ENCODE measurements at regions not wholly inside any gene's neighbourhood (a gene's known extent, or its start where the extent isn't known, plus 50 kb on each side); places are given as distances from the start of the nearest gene placed in this dataset.

DNA sequence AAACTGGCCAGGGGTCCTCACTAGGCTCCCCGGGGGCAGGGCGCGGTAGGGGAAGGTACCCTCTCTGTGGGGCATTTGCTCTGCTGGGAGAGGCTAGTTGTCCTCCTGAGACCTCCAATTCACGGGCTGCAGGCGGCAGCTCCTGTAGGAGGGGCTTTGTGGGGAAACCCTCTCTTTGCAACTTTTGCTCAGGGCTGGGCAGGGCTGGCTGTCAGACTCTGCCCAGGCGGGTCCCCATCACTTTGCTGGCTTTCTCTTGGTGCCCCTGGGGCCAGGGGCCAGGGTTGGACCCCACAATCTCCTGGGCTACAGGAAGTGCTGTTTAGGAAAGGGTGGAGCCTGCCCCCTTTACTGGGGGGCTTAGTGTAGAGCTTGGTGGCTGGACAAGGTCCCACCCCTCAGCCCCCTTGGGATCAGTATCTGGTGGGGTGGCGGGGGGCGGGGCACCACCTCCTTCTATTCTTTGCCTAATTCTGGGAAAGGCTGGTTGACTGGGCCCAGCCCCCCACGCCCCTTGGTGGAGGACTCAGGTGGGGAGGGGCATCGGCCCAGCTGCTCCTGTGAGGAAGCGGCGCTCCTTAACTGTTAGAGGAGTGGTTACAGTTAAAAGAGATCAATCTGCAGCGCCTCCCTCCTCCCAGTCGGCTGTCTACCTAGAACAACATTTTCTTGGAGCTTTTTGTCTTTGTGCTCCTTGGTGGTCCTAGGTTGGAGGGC, 918.7 kb downstream of the AACS start:
- FAIRE-seq (no peak), DNase-seq (ENCODE audit: insufficient read length, low spot score) (no peak)
- TF ChIP-seq, protein P1, sequence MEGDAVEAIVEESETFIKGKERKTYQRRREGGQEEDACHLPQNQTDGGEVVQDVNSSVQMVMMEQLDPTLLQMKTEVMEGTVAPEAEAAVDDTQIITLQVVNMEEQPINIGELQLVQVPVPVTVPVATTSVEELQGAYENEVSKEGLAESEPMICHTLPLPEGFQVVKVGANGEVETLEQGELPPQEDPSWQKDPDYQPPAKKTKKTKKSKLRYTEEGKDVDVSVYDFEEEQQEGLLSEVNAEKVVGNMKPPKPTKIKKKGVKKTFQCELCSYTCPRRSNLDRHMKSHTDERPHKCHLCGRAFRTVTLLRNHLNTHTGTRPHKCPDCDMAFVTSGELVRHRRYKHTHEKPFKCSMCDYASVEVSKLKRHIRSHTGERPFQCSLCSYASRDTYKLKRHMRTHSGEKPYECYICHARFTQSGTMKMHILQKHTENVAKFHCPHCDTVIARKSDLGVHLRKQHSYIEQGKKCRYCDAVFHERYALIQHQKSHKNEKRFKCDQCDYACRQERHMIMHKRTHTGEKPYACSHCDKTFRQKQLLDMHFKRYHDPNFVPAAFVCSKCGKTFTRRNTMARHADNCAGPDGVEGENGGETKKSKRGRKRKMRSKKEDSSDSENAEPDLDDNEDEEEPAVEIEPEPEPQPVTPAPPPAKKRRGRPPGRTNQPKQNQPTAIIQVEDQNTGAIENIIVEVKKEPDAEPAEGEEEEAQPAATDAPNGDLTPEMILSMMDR (IDR thresholded peaks at IDR 0.05; ENCODE audit: insufficient read depth, missing control alignments) = no peak

DNA sequence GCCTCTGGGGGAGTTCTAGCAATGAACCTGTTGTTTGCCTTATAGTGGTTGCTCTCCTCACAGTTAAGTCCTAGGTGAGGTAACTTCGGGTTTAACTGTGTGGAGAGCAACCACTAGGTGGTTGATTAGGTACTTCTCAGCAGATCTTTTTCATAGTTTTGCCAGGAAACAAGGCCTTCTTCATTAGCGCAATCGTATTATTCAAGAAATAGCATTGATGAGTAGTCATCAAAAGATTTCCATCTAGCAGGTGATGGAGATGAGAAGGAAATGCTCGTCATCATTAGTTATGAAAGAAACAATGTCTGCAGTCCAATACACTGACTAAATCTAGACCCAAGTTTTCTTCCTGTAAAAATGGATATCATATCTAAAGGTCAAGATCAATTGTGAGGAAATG, 923.3 kb downstream of the AACS start:
- no peak for DNase-seq (ENCODE audit: insufficient read length, low spot score)
- TF ChIP-seq, protein P1 (IDR thresholded peaks at IDR 0.05; ENCODE audit: insufficient read depth, missing control alignments) = no peak
- no peak for FAIRE-seq

DNA sequence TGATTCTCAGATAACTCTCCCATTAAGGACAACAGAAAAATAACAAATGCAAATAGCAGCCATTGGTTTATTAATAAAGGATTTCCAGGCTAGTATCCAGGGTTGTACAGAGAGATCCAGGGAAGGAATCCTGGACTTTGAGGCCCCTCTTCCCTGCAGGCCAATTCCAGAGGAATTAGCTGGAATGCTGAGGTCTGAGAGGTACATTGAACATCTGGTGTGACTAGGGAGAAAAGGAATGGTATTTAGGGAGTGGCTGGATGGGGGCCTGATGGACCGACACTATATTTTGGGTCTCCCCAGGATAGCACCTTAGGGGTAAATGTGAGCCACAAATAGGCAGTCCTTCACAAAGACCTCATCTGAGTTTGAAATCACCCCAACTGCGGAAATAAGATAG, 924.5 kb downstream of the AACS start:
- DNase-seq (ENCODE audit: insufficient read length, low spot score) (no peak), FAIRE-seq (no peak)
- TF ChIP-seq, protein P1 (IDR thresholded peaks at IDR 0.05; ENCODE audit: insufficient read depth, missing control alignments) = no peak

DNA sequence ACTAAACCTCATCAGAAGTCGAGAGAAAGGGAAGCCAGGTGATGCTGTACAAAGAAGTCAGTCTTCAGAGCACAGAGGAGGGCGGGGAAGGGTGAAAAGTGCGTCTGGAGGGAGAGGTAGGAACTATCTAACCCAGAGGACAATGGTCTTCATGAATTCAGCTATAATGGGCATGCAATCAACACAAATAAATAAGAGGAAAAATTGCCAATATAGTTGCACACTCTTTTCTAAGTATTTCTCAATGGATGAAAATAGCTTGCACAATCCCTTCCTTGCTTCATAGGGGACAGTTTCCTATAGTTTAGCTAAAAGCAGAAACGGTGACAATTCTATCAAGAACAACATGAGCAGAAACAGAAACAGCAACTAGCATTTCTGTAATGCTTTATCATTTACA, 931.2 kb downstream of the AACS start:
- DNase-seq (ENCODE audit: insufficient read length, low spot score) = no peak
- TF ChIP-seq, protein P1 (IDR thresholded peaks at IDR 0.05; ENCODE audit: insufficient read depth, missing control alignments) = no peak
- FAIRE-seq = no peak

DNA sequence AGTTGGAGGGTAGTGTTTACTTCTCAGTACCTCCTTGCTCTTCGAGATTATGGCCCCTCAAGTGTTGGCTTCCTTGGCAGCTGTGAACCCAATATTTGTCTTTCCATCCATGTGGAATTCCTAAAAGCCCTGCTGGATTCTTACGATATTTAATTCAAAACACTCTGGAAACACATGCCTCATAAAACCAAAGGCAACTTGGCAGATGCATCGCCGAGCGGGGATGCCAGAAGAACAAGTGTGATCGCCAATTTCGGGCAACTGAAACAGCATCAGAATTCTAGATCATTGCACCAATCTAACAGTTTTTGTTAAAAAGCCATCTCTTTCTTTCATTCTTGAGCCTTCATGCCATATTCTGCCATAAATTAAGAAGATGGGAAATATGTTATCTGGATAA, 934.4 kb downstream of the AACS start:
- TF ChIP-seq, protein P1 (IDR thresholded peaks at IDR 0.05; ENCODE audit: insufficient read depth, missing control alignments) = no peak
- FAIRE-seq (no peak), DNase-seq (ENCODE audit: insufficient read length, low spot score) (no peak)

DNA sequence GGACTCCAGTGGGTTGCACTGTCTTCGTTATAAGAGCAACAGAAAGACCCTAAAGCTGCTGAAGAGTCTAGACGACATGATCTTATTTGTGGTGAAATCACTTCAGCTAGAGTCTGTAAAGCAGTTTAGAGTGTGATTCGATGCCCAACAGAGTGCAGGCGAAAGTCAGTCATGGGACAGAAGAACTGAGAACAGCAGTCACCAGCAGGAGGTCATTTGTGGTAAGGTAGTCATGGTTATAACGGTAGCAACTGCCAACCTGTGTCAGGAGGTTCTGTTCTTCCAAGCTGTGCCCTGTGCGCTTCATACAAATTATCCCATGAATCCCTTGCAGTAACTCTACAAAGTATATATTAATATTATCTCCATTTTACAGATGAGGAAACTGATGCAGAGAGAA, 954.1 kb downstream of the AACS start:
- DNase-seq (ENCODE audit: insufficient read length, low spot score) (no peak), FAIRE-seq (no peak)
- TF ChIP-seq, protein P1 (IDR thresholded peaks at IDR 0.05; ENCODE audit: insufficient read depth, missing control alignments) = no peak

DNA sequence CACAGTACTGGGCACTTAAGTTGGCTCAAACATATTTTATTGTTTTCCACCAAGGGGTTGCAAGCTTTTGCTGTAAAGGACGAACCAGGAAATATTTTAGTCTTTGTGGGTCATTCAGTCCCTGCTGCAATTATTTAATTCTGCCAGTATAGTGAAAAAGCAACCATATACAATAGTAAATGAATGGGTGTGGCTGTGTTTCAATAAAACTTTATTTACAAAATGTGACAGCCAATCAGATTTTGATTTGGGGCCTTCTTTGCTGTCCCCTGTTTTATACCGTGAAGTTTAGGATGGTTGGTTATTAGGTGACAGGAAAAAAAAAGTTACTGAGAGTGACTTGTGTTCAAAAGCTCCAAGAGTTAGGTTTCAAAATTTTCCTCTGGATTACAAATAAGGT, 956.4 kb downstream of the AACS start:
- TF ChIP-seq, protein P1 (IDR thresholded peaks at IDR 0.05; ENCODE audit: insufficient read depth, missing control alignments) = no peak
- FAIRE-seq (no peak), DNase-seq (ENCODE audit: insufficient read length, low spot score) (no peak)
